Stomach (tissue), 8 donors: ENCODE measurements at regions not wholly inside any gene's neighbourhood (a gene's known extent, or its start where the extent isn't known, plus 50 kb on each side); places are given as distances from the start of the nearest gene placed in this dataset.

Source experiments
- DNase-seq, 2 donors: peaks; one replicate each; pipeline versions ENCODE4 v3.0.0 to v3.0.0-alpha.2; 2013 to 2019
- H3K27ac ChIP-seq, 5 donors: fragments of 200-600 bp in 4 of 5; sonication (generic) in 4 of 5; one replicate each; pipeline ENCODE4 v1.5.1; 2013 to 2019; ENCODE audit warnings: mild to moderate bottlenecking in 1 of 5, moderate library complexity in 1 of 5
- H3K27me3 ChIP-seq, 3 donors: fragments of 200-600 bp; sonication (generic); one replicate each; pipeline ENCODE4 v1.5.1; 2017 to 2019; ENCODE audit warnings: mixed run types in 1 of 3
- H3K36me3 ChIP-seq, 4 donors: fragments of 200-600 bp; sonication (generic); 1 replicate in 3 of 4; 2 replicates in 1 of 4; pipeline ENCODE4 v1.5.1; 2016 to 2019
- H3K4me1 ChIP-seq, 4 donors: fragments of 200-600 bp; sonication (generic); one replicate each; pipeline ENCODE4 v1.5.1; 2016 to 2019
- H3K4me3 ChIP-seq, 4 donors: fragments of 200-600 bp; sonication (generic) in 3 of 4; one replicate each; pipeline ENCODE4 v1.5.1; 2016 to 2019; ENCODE audit warnings: mild to moderate bottlenecking in 1 of 4
- H3K9me3 ChIP-seq, 4 donors: fragments of 200-600 bp; sonication (generic); one replicate each; pipeline ENCODE4 v1.5.1; 2016 to 2019
- EP300 ChIP-seq: sonication (generic); formaldehyde crosslinking; IDR thresholded peaks from one replicate; pipeline ENCODE4 v1.6.1; 2017; ENCODE audit warnings: antibody characterized with exemption
- POLR2A ChIP-seq, 4 donors: fragments of 450-650 bp; IDR thresholded peaks; one replicate each; pipeline ENCODE4 v1.6.1; 2016; ENCODE audit warnings: antibody characterized with exemption in 4 of 4, control low read depth in 2 of 4, mild to moderate bottlenecking in 1 of 4, moderate library complexity in 1 of 4
- POLR2AphosphoS5 ChIP-seq, 3 donors: sonication (generic); formaldehyde crosslinking; IDR thresholded peaks; one replicate each; pipeline ENCODE4 v1.6.1; 2016; ENCODE audit warnings: antibody characterized with exemption in 3 of 3
- WGBS, 5 donors: extraction: QIAGEN DNeasy Blood & Tissue Kit in 3 of 5; methylation state at CpG; one replicate each; pipeline versions ENCODE4 v1.1.5 to v1.1.7; 2013 to 2018; 5-methylcytosine and 5-hydroxymethylcytosine counted together
- intact Hi-C: fragments of 100-400 bp; cut with DNase I; formaldehyde crosslinking; loops from one replicate; pipeline ENCODE4 v1.15.1; 2023; ENCODE audit warnings: low total_unique reads
- TF ChIP-seq, protein P1 (sequence below), 7 experiments: fragments of 450-650 bp in 4 of 7; fragments of 200-600 bp in 3 of 7; sonication (generic) in 3 of 7; IDR thresholded peaks; one replicate each; pipeline ENCODE4 v1.5.1; 2016 to 2019; ENCODE audit warnings: antibody characterized with exemption in 7 of 7, control low read depth in 2 of 7, mild to moderate bottlenecking in 1 of 7
- donor health status: healthy with polysubstance abuse.
- donor health status: Bipolar disorder and iron deficiency.
- donor health status: healthy.

DNA sequence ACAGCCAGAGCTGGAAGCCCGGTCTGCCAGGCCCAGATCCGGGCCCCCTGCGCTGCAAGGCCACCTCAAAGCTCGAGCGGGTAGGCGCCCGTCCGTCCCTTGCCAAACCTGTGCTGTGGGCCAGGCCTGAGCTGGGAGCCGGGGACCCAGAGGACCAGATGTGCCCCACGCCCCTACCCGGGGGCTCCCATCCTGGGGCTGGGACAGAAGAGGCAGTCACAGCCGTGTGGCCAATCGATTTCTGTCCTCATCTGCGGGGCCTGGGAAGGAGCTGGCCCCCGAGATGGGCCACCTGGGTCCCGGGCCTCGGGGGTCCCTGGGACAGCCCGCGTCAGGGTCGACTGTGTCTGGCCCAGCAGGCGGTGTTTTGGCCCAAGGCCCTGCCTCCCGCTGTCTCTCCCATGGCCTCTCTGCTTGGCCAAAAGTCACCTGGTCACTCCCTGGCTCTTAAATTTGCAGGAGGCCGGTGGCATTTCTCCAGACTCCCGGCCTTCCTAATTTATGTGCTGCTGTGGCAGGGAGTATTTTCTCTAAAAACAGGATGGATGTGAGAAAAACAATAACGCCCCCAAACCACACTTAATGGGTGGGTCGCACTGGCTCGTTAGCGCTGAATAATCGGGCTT is 63.8 kb downstream of the UNCX start:
- H3K9me3 ChIP-seq, result no peaks in the 10 kb centered on the region
- H3K4me1 ChIP-seq, result no peaks in the 10 kb centered on the region
- intact Hi-C loops, result no loop called here
- 44 to 55% (median 48%) methylated on average over 18 to 29 of the region's 29 CpGs for WGBS, 5 donors
- no peak overlapping the region for H3K4me3 ChIP-seq
- no peak for DNase-seq
- no peaks in the 10 kb centered on the region for H3K36me3 ChIP-seq
- H3K27ac ChIP-seq, result no peak overlapping the region
- TF ChIP-seq, protein P1, sequence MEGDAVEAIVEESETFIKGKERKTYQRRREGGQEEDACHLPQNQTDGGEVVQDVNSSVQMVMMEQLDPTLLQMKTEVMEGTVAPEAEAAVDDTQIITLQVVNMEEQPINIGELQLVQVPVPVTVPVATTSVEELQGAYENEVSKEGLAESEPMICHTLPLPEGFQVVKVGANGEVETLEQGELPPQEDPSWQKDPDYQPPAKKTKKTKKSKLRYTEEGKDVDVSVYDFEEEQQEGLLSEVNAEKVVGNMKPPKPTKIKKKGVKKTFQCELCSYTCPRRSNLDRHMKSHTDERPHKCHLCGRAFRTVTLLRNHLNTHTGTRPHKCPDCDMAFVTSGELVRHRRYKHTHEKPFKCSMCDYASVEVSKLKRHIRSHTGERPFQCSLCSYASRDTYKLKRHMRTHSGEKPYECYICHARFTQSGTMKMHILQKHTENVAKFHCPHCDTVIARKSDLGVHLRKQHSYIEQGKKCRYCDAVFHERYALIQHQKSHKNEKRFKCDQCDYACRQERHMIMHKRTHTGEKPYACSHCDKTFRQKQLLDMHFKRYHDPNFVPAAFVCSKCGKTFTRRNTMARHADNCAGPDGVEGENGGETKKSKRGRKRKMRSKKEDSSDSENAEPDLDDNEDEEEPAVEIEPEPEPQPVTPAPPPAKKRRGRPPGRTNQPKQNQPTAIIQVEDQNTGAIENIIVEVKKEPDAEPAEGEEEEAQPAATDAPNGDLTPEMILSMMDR (IDR thresholded peaks at IDR 0.05), result no peak
- no peak for TF ChIP-seq POLR2A (IDR thresholded peaks at IDR 0.05)
- TF ChIP-seq POLR2AphosphoS5 (IDR thresholded peaks at IDR 0.05), result no peak
- TF ChIP-seq EP300, result no peak
- peaks cover 13 to 90% (median 63%) of the 10 kb centered on the region in 3 donors for H3K27me3 ChIP-seq

DNA sequence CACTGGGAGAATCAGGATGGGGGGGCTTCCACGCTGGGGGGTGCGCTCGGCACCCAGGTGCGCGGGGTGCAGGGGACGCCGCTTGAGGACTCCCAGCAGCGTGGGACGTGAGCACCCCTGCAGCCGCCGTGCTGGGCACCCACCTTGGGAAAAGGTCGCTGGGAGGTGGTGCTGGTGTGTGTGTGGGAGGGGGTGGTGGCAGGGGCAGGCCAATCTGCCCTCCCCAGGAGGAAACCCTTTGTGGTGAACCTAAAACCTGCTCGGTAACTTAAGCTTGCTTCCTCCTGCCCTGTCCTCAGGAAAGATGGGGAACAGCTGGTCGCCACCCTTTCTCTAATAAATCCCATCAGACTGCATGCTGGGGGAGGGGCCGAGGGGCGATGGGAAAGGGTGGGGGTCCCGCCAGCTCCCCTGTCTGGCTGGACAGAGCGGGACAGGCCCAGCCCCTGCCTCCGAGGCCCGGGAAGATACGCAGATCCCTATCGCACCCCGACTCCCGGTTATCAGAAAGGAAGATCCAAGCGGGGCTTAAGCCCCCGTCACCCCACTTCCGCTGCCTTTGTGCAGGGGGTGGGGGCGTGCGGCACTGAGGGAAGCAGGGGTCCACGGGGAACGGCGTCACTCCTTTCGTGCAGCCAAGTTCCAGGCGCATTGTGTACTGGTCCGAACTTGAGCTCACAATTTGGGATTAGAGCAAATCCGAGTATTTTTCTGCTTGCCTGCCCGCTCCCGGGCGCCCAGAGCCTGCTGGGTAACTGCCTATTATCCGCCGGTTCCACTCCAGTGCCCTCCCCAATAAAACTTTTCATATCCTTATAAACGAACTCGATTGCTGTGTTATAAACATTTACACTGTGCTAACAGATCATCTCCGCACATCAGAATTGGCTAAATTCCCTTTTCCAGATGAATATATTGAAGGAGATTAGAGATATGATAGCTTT is 64.6 kb downstream of the UNCX start:
- TF ChIP-seq POLR2AphosphoS5 (IDR thresholded peaks at IDR 0.05), result no peak
- TF ChIP-seq POLR2A (IDR thresholded peaks at IDR 0.05), result no peak
- no peak for TF ChIP-seq EP300
- TF ChIP-seq, protein P1 (IDR thresholded peaks at IDR 0.05), result no peak
- H3K9me3 ChIP-seq, result no peaks in the 10 kb centered on the region
- H3K4me1 ChIP-seq, result no peaks in the 10 kb centered on the region
- 34 to 43% (median 39%) methylated on average over 43 to 44 of the region's 44 CpGs for WGBS, 5 donors
- no peak for DNase-seq
- no peak overlapping the region for H3K27ac ChIP-seq
- H3K27me3 ChIP-seq, result peaks cover 13 to 90% (median 56%) of the 10 kb centered on the region in 3 donors
- H3K36me3 ChIP-seq, result no peaks in the 10 kb centered on the region
- H3K4me3 ChIP-seq, result no peak overlapping the region
- intact Hi-C loops, result no loop called here

- intact Hi-C loops, result no loop called here
- TF ChIP-seq POLR2A (IDR thresholded peaks at IDR 0.05) (no peak), POLR2AphosphoS5 (IDR thresholded peaks at IDR 0.05) (no peak), EP300 (no peak)
- TF ChIP-seq, protein P1 (IDR thresholded peaks at IDR 0.05), result no peak
- H3K27me3 ChIP-seq, result peaks cover 13 to 89% (median 46%) of the 10 kb centered on the region in 3 donors
- H3K4me3 ChIP-seq, result no peak overlapping the region
- H3K27ac ChIP-seq, result no peak overlapping the region
- no peaks in the 10 kb centered on the region for H3K4me1 ChIP-seq
- no peaks in the 10 kb centered on the region for H3K9me3 ChIP-seq
- no peaks in the 10 kb centered on the region for H3K36me3 ChIP-seq
- WGBS, 5 donors, result 62 to 76% (median 70%) methylated on average over 28 of the region's 28 CpGs
- DNase-seq, result no peak
These were observed 65.6 kb downstream of the UNCX start for GRCh38 chr7:1298051-1298930.
